Epithelial cell of esophagus (primary cell): ENCODE measurements at regions not wholly inside any gene's neighbourhood (a gene's known extent, or its start where the extent isn't known, plus 50 kb on each side); places are given as distances from the start of the nearest gene placed in this dataset.

Experiments
- DNase-seq: peaks from one replicate; pipeline ENCODE4 v3.0.0; 2010; ENCODE audit warnings: low read depth
- H3K4me3 ChIP-seq: 2 replicates; pipeline ENCODE4 v1.5.1; 2011; ENCODE audit warnings: mild to moderate bottlenecking, low read length, control low read depth
- CTCF ChIP-seq: IDR thresholded peaks from 2 replicates; pipeline ENCODE4 v1.5.1; 2011; ENCODE audit warnings: low read depth, mild to moderate bottlenecking, low read length, control low read depth, inconsistent platforms; ENCODE audit not compliant: insufficient read depth; ENCODE audit errors: missing control alignments

- TF ChIP-seq CTCF: no peak
- DNase-seq: no peak
- H3K4me3 ChIP-seq: no peak overlapping the region
These were observed 63.0 kb upstream of the NXT1 start for GRCh38 chr20:23287354-23288190.

GRCh38 chr20:23286346-23286745 lies 64.2 kb upstream of the NXT1 start:
- no peak overlapping the region for H3K4me3 ChIP-seq
- no peak for TF ChIP-seq CTCF
- no peak for DNase-seq

GRCh38 chr20:23285536-23285935 lies 65.1 kb upstream of the NXT1 start:
- no peak overlapping the region for H3K4me3 ChIP-seq
- no peak for TF ChIP-seq CTCF
- DNase-seq: no peak

- no peak for DNase-seq
- no peak for TF ChIP-seq CTCF
- H3K4me3 ChIP-seq: no peak overlapping the region
These were observed 66.6 kb upstream of the NXT1 start for GRCh38 chr20:23284009-23284408.

- TF ChIP-seq CTCF: no peak
- H3K4me3 ChIP-seq: no peak overlapping the region
- no peak for DNase-seq
These were observed 67.3 kb upstream of the NXT1 start for GRCh38 chr20:23283096-23283850.

GRCh38 chr20:23282546-23282945 lies 68.0 kb upstream of the NXT1 start:
- DNase-seq: no peak
- no peak overlapping the region for H3K4me3 ChIP-seq
- TF ChIP-seq CTCF: no peak

- no peak for TF ChIP-seq CTCF
- DNase-seq: no peak
- no peak overlapping the region for H3K4me3 ChIP-seq
These were observed 68.5 kb upstream of the NXT1 start for GRCh38 chr20:23282111-23282510.
